ENCODE measurements at regions not wholly inside any gene's neighbourhood (a gene's known extent, or its start where the extent isn't known, plus 50 kb on each side); places are given as distances from the start of the nearest gene placed in this dataset.
"Not testable (repeated sequence)": the region's sequence is repeated elsewhere in the genome, so short reads cannot be mapped to it uniquely, and the experiment has no call there.

- ATAC-seq (no peak), DNase-seq (no peak)
- Mint-ChIP-seq H3K27ac (no peak overlapping the region), H3K9me3 (peaks cover 7% of the 10 kb centered on the region in 2 donors), H3K4me3 (no peak overlapping the region), H3K4me1 (no peaks in the 10 kb centered on the region), H3K27me3 (peaks cover 43% of the 10 kb centered on the region)
These were observed 140.1 kb upstream of the DAPK1 start for GRCh38 chr9:87357600-87357999.

GRCh38 chr9:87359264-87359663, 138.4 kb upstream of the DAPK1 start:
- peaks cover 7 to 9% of the 10 kb centered on the region in 2 donors for H3K9me3 Mint-ChIP-seq
- H3K27ac Mint-ChIP-seq, result no peak overlapping the region
- ATAC-seq, result no peak
- H3K4me1 Mint-ChIP-seq, result no peaks in the 10 kb centered on the region
- H3K4me3 Mint-ChIP-seq, result no peak overlapping the region
- peaks cover 34% of the 10 kb centered on the region for H3K27me3 Mint-ChIP-seq
- no peak for DNase-seq

GRCh38 chr9:87359958-87360601, 137.6 kb upstream of the DAPK1 start:
- Mint-ChIP-seq H3K4me1 (no peaks in the 10 kb centered on the region), H3K27me3 (peaks cover 38% of the 10 kb centered on the region), H3K27ac (no peak overlapping the region), H3K4me3 (no peak overlapping the region), H3K9me3 (peaks cover 15 to 16% of the 10 kb centered on the region in 2 donors)
- ATAC-seq (no peak), DNase-seq (no peak)

- Mint-ChIP-seq H3K4me1 (no peaks in the 10 kb centered on the region), H3K9me3 (peaks cover 0 to 5% of the 10 kb centered on the region in 2 donors), H3K4me3 (no peak overlapping the region), H3K27me3 (peaks cover 11% of the 10 kb centered on the region), H3K27ac (no peak overlapping the region)
- DNase-seq, result no peak
- no peak for ATAC-seq
These were observed 127.5 kb upstream of the DAPK1 start for GRCh38 chr9:87370049-87370685.

GRCh38 chr9:87371795-87372355, 125.8 kb upstream of the DAPK1 start:
- H3K4me1 Mint-ChIP-seq, result no peaks in the 10 kb centered on the region
- ATAC-seq (no peak), DNase-seq (no peak)
- H3K4me3 Mint-ChIP-seq, result no peak overlapping the region
- H3K27me3 Mint-ChIP-seq, result peaks cover 11% of the 10 kb centered on the region
- H3K9me3 Mint-ChIP-seq, result no peaks in the 10 kb centered on the region
- H3K27ac Mint-ChIP-seq, result no peak overlapping the region

GRCh38 chr9:87372356-87372851, 125.3 kb upstream of the DAPK1 start:
- Mint-ChIP-seq H3K9me3 (no peaks in the 10 kb centered on the region), H3K27me3 (peaks cover 11% of the 10 kb centered on the region), H3K4me3 (no peak overlapping the region), H3K4me1 (no peaks in the 10 kb centered on the region), H3K27ac (no peak overlapping the region)
- DNase-seq (no peak), ATAC-seq (no peak)

- H3K4me1 Mint-ChIP-seq, H3K27ac Mint-ChIP-seq, H3K9me3 Mint-ChIP-seq, H3K4me3 Mint-ChIP-seq: not testable (repeated sequence)
- ATAC-seq (peak; percentile 67), DNase-seq (peak in 1 of 2 donors; percentile 36)
- H3K27me3 Mint-ChIP-seq, result peaks cover 11% of the 10 kb centered on the region
These were observed 123.4 kb upstream of the DAPK1 start for GRCh38 chr9:87374023-87374919.

- H3K9me3 Mint-ChIP-seq, result no peaks in the 10 kb centered on the region
- ATAC-seq (no peak), DNase-seq (no peak)
- peaks cover 11% of the 10 kb centered on the region for H3K27me3 Mint-ChIP-seq
- H3K4me3 Mint-ChIP-seq, result no peak overlapping the region
- no peak overlapping the region for H3K27ac Mint-ChIP-seq
- H3K4me1 Mint-ChIP-seq, result no peaks in the 10 kb centered on the region
These were observed 122.1 kb upstream of the DAPK1 start for GRCh38 chr9:87375397-87376073.

GRCh38 chr9:87378676-87379075, 119.0 kb upstream of the DAPK1 start:
- H3K27ac Mint-ChIP-seq, result no peak overlapping the region
- ATAC-seq, result no peak

GRCh38 chr9:87379300-87379699, 118.4 kb upstream of the DAPK1 start:
- no peaks in the 10 kb centered on the region for H3K27me3 Mint-ChIP-seq
- H3K27ac Mint-ChIP-seq, result no peak overlapping the region
- no peak overlapping the region for H3K4me3 Mint-ChIP-seq
- no peaks in the 10 kb centered on the region for H3K4me1 Mint-ChIP-seq
- ATAC-seq (no peak), DNase-seq (no peak)
- no peaks in the 10 kb centered on the region for H3K9me3 Mint-ChIP-seq

More at GRCh38 chr9:87378676-87379075, 119.0 kb upstream of the DAPK1 start:
- Mint-ChIP-seq H3K9me3 (no peaks in the 10 kb centered on the region), H3K4me3 (no peak overlapping the region), H3K4me1 (no peaks in the 10 kb centered on the region), H3K27me3 (no peaks in the 10 kb centered on the region)
- no peak for DNase-seq

GRCh38 chr9:87381050-87381711, 116.5 kb upstream of the DAPK1 start:
- H3K27ac Mint-ChIP-seq, result no peak overlapping the region
- ATAC-seq (no peak), DNase-seq (no peak)
- no peaks in the 10 kb centered on the region for H3K4me1 Mint-ChIP-seq
- H3K9me3 Mint-ChIP-seq, result no peaks in the 10 kb centered on the region
- H3K27me3 Mint-ChIP-seq, result no peaks in the 10 kb centered on the region
- no peak overlapping the region for H3K4me3 Mint-ChIP-seq

- Mint-ChIP-seq H3K27ac (no peak overlapping the region), H3K27me3 (no peaks in the 10 kb centered on the region), H3K4me1 (no peaks in the 10 kb centered on the region), H3K4me3 (no peak overlapping the region), H3K9me3 (no peaks in the 10 kb centered on the region)
- no peak for DNase-seq
- ATAC-seq, result no peak
These were observed 115.9 kb upstream of the DAPK1 start for GRCh38 chr9:87381746-87382145.

GRCh38 chr9:87382900-87383299, 114.8 kb upstream of the DAPK1 start:
- no peak for DNase-seq
- H3K4me1 Mint-ChIP-seq, result no peaks in the 10 kb centered on the region
- no peak for ATAC-seq
- H3K27ac Mint-ChIP-seq, result no peak overlapping the region
- no peaks in the 10 kb centered on the region for H3K27me3 Mint-ChIP-seq
- no peak overlapping the region for H3K4me3 Mint-ChIP-seq
- no peaks in the 10 kb centered on the region for H3K9me3 Mint-ChIP-seq

- DNase-seq, result no peak
- Mint-ChIP-seq H3K27ac (no peak overlapping the region), H3K9me3 (no peaks in the 10 kb centered on the region)
These were observed 114.1 kb upstream of the DAPK1 start for GRCh38 chr9:87383344-87384150.

More at GRCh38 chr9:87383344-87384150, 114.1 kb upstream of the DAPK1 start:
- no peaks in the 10 kb centered on the region for H3K27me3 Mint-ChIP-seq
- ATAC-seq, result no peak
- no peak overlapping the region for H3K4me3 Mint-ChIP-seq
- H3K4me1 Mint-ChIP-seq, result no peaks in the 10 kb centered on the region

All from stimulated activated naive CD8-positive, alpha-beta T cell treated with anti-CD3 and anti-CD28 coated beads, Interleukin-15, amount 100 ng/mL, for 72 hours (primary cell).